ENCODE measurements at regions not wholly inside any gene's neighbourhood (a gene's known extent, or its start where the extent isn't known, plus 50 kb on each side); places are given as distances from the start of the nearest gene placed in this dataset.
A peak's percentile ranks its signal among the peaks of the same experiment; 100 is the strongest.

DNA sequence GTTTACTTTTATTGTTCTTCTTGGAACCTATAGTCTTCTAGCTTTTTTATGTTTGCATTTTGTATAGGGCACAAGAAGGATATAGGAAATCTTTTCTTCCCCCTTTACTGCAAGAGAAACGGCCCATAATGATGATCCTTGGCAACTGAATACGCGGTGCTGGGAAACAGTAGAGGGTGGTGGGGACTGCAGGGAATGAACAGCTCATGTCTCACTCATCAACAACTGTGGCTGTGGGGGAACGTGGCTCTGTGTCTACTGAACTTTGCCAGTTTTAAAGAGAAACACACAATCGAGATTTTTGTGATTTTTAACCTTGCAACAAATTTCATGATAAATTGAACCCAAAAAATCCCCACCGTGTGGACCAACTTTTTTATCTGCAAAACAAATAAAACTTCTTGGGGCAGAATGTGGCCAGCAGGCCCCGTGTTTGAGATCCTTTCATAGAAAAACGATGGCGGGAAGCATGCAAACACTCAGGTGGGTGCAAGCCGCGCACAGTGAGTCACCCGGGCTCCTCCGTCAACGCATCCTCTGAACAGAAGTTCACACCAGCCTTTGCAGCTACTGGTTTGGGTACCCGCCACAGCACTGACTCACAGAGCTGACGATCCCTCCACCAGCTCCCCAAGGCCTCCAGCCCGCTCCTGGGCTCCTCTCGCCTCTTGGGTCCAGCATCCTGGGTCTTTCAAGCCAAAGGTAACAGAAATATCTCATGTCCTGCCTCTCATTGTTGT is 149.3 kb downstream of the COL6A3 start:
- Histone ChIP-seq H3K36me3 (no peaks in the 10 kb centered on the region), H3K27ac (replicated peaks) (no peak overlapping the region), H3K4me3 (no peak overlapping the region), H3K9me3 (replicated peaks) (no peaks in the 10 kb centered on the region), H3K27me3 (ENCODE audit: low read depth) (no peaks in the 10 kb centered on the region), H3K4me1 (no peaks in the 10 kb centered on the region)
- TF ChIP-seq, protein P1, sequence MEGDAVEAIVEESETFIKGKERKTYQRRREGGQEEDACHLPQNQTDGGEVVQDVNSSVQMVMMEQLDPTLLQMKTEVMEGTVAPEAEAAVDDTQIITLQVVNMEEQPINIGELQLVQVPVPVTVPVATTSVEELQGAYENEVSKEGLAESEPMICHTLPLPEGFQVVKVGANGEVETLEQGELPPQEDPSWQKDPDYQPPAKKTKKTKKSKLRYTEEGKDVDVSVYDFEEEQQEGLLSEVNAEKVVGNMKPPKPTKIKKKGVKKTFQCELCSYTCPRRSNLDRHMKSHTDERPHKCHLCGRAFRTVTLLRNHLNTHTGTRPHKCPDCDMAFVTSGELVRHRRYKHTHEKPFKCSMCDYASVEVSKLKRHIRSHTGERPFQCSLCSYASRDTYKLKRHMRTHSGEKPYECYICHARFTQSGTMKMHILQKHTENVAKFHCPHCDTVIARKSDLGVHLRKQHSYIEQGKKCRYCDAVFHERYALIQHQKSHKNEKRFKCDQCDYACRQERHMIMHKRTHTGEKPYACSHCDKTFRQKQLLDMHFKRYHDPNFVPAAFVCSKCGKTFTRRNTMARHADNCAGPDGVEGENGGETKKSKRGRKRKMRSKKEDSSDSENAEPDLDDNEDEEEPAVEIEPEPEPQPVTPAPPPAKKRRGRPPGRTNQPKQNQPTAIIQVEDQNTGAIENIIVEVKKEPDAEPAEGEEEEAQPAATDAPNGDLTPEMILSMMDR (IDR thresholded peaks at IDR 0.05; ENCODE audit: borderline replicate concordance): no peak
- intact Hi-C loops (cut with micrococcal nuclease): no loop called here
- no peak for DNase-seq

DNA sequence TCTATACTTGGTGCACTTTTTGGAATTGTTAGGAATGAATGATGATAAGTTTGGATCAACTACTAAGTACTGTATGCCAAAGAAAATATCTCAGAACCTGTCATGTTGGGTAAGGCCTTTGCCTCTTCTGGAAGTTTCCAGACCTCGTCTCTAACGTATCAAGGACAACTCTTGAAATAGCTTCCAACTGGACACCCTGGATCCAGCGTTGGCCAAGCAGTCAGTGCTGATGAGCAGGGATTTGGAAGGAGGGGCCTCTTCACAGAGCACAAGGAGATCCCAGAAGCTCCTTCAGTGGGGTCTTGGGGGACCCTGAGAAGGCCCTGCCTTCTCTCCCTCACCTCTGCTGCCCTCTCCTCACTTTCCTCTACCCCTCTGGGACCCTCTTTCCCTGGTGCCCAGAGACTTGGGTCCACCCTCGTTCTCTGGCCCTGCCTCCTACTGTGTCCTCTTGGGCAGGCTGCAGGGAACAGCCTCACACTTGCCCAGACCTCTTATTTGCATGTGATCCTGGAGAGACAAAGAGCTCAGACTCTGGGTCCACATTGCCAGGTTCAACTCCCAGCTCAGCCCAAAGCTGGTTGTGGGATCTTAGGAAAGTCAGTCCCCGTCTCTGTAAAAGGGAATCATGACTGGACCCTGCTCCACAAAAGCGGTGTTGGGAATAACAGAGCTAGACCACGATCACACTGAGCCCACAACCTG is 145.8 kb downstream of the COL6A3 start:
- TF ChIP-seq, protein P1 (IDR thresholded peaks at IDR 0.05; ENCODE audit: borderline replicate concordance): no peak
- Histone ChIP-seq H3K36me3 (no peaks in the 10 kb centered on the region), H3K27ac (replicated peaks) (peak overlapping the region; percentile 45), H3K4me3 (no peak overlapping the region), H3K27me3 (ENCODE audit: low read depth) (no peaks in the 10 kb centered on the region), H3K9me3 (replicated peaks) (no peaks in the 10 kb centered on the region), H3K4me1 (peaks cover 4% of the 10 kb centered on the region)
- intact Hi-C loops (cut with micrococcal nuclease): no loop called here
- no peak for DNase-seq

DNA sequence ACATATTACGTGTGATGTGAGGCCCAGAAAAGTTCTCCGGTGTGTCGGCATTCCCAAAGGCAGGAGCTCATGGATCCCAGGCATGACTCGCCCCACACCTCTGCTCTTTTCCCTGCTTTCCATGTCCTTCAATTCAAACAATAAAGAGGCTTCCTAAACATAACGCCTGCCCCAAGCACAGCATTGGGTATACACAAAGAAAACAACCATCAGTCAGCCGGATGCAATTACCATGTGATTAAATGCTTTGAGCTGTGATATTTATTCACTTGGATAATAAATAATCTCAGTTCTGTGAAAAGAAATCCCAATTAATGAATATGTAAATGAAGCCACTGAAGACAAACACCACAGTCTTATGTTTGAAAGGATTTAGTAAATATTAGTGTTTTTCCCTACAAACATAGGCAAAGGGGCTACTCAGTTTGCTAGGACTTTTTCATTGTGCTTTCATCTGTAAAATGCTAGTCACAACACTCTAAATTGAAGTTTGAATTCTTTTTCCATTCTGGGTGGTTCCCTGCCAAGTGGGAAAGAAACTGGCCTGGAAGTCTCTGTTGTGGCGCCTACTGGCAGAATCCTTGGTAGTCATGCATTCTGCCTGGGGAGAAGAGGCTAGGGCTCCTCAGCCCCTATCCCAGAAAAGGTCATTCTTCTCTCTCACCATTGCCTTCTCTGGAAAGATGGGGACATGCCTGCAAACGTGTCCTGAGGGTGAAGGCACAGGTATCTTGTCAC is 144.7 kb downstream of the COL6A3 start:
- H3K4me1 ChIP-seq: peaks cover 4% of the 10 kb centered on the region
- intact Hi-C loops (cut with micrococcal nuclease): no loop called here
- H3K27me3 ChIP-seq (ENCODE audit: low read depth): no peaks in the 10 kb centered on the region
- no peak for DNase-seq
- no peaks in the 10 kb centered on the region for H3K9me3 ChIP-seq (replicated peaks)
- no peak overlapping the region for H3K27ac ChIP-seq (replicated peaks)
- H3K4me3 ChIP-seq: no peak overlapping the region
- TF ChIP-seq, protein P1 (IDR thresholded peaks at IDR 0.05; ENCODE audit: borderline replicate concordance): no peak
- no peaks in the 10 kb centered on the region for H3K36me3 ChIP-seq

DNA sequence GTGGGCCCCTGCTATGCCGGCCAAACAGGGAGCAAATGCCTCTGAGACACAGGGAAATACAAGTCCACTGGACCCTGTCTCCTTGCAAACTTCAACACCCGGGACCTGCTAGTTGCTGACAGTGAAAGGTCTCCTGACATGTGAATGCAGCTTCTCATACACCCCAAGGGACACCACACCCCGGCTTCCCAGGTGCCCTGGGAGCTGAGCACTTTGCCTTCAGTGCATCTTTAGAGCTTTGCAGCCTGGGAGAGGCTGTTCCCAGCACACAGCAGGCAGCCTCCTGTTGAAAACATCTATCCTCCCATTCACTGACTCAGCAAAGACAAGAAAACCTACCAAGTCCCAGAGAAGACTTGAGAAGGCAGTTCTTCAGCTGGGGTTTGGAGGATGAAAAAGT is 143.4 kb downstream of the COL6A3 start:
- no peaks in the 10 kb centered on the region for H3K36me3 ChIP-seq
- peaks cover 2% of the 10 kb centered on the region for H3K9me3 ChIP-seq (replicated peaks)
- peaks cover 4% of the 10 kb centered on the region for H3K4me1 ChIP-seq
- intact Hi-C loops (cut with micrococcal nuclease): no loop called here
- H3K4me3 ChIP-seq: no peak overlapping the region
- TF ChIP-seq, protein P1 (IDR thresholded peaks at IDR 0.05; ENCODE audit: borderline replicate concordance): no peak
- DNase-seq: no peak
- no peak overlapping the region for H3K27ac ChIP-seq (replicated peaks)
- no peaks in the 10 kb centered on the region for H3K27me3 ChIP-seq (ENCODE audit: low read depth)

DNA sequence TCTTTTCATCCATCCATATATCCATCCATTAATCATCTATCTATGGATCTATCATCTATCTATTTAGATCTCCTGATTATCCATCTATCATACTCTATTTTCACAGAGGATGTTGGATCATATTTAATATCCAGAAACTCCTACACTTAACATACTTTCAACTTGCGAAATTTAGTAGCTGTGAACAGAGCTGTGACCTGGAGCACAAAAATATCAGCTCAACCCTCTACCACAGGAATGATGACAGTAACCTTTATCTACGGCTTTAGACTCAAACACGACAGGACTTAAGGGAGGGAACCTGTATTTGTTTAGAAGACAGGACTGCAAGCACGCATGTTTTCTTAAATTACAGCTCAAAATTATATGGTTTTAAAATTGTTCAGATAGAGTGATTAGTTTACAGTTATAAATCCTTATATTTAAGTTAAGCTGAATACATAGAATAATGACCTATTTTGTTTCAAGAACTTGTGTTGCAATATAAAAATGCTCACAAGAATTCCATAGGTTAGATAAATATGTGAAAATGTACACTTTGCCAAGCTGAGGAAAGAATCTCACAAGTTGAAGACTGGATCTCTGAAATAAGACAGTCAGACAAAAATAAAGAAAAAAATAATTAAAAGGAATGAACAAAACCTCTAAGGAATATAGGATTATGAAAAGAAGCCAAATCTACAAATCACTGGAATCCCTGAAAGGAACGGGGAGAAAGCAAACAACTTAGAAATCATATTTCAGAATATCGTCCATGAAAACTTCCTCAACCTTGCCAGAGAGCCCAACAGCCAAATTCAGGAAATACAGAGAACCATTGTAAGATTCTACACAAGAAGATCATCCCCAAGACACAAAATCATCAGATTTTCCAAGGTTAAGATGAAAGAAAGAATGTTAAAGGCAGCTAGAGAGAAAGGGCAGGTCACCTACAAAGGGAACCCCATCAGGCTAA is 142.0 kb downstream of the COL6A3 start:
- H3K27ac ChIP-seq (replicated peaks): no peak overlapping the region
- intact Hi-C loops (cut with micrococcal nuclease): no loop called here
- no peaks in the 10 kb centered on the region for H3K27me3 ChIP-seq (ENCODE audit: low read depth)
- no peak overlapping the region for H3K4me3 ChIP-seq
- TF ChIP-seq, protein P1 (IDR thresholded peaks at IDR 0.05; ENCODE audit: borderline replicate concordance): no peak
- no peaks in the 10 kb centered on the region for H3K36me3 ChIP-seq
- no peak for DNase-seq
- peaks cover 5% of the 10 kb centered on the region for H3K9me3 ChIP-seq (replicated peaks)
- peaks cover 4% of the 10 kb centered on the region for H3K4me1 ChIP-seq

Measured in left ventricle myocardium inferior (tissue), 1 donor.